GM12891 (cell line): ENCODE measurements at regions not wholly inside any gene's neighbourhood (a gene's known extent, or its start where the extent isn't known, plus 50 kb on each side); places are given as distances from the start of the nearest gene placed in this dataset.

Experiments used
- DNase-seq: peaks from one replicate; pipeline ENCODE4 v3.0.0; 2011; ENCODE audit warnings: low spot score; ENCODE audit not compliant: insufficient read length
- FAIRE-seq: peaks from 2 replicates; lab custom pipeline; 2011; peaks lifted over from hg19 to GRCh38; lab: Jason Lieb, UNC
- PAX5 ChIP-seq: IDR thresholded peaks from 2 replicates; pipeline ENCODE4 v1.6.1; 2011; ENCODE audit warnings: low read length, moderate library complexity, mild to moderate bottlenecking; ENCODE audit not compliant: insufficient read depth, severe bottlenecking
- POLR2A ChIP-seq: IDR thresholded peaks from 2 replicates; pipeline ENCODE4 v1.6.1; 2011; ENCODE audit warnings: low read depth, low read length, control low read depth
- POLR2AphosphoS5 ChIP-seq: IDR thresholded peaks from 2 replicates; pipeline ENCODE4 v1.6.1; 2011; ENCODE audit warnings: low read depth, low read length, control low read depth
- POU2F2 ChIP-seq: IDR thresholded peaks from 2 replicates; pipeline ENCODE4 v1.6.1; 2011; ENCODE audit warnings: low read depth, mild to moderate bottlenecking, control low read depth, low read length, moderate library complexity
- SPI1 ChIP-seq: IDR thresholded peaks from 2 replicates; pipeline ENCODE4 v1.6.1; 2011; ENCODE audit warnings: low read depth, low read length, control low read depth
- TAF1 ChIP-seq: IDR thresholded peaks from 2 replicates; pipeline ENCODE4 v1.6.1; 2011; ENCODE audit warnings: low read depth, low read length, control low read depth

- DNase-seq (no peak), FAIRE-seq (no peak)
- TF ChIP-seq TAF1 (no peak), POLR2AphosphoS5 (no peak)
Observed at GRCh38 chr11:79890272-79890671, 449.4 kb upstream of the TENM4 start.

GRCh38 chr11:79864882-79865281 is 424.1 kb upstream of the TENM4 start:
- FAIRE-seq (no peak), DNase-seq (no peak)

GRCh38 chr11:79860336-79860735 is 419.5 kb upstream of the TENM4 start:
- DNase-seq = no peak
- FAIRE-seq = no peak
- TF ChIP-seq TAF1 (no peak), POLR2A (no peak), SPI1 (no peak), PAX5 (no peak)

More at GRCh38 chr11:79864882-79865281, 424.1 kb upstream of the TENM4 start:
- TF ChIP-seq TAF1 (no peak), SPI1 (no peak), PAX5 (no peak), POLR2A (no peak), POU2F2 (no peak), POLR2AphosphoS5 (no peak)

GRCh38 chr11:79857377-79858214 is 416.8 kb upstream of the TENM4 start:
- no peak for TF ChIP-seq TAF1
- TF ChIP-seq POLR2A = no peak
- TF ChIP-seq SPI1 = no peak
- TF ChIP-seq PAX5 = no peak
- no peak for TF ChIP-seq POLR2AphosphoS5
- DNase-seq = no peak
- FAIRE-seq = no peak

- DNase-seq (no peak), FAIRE-seq (no peak)
- TF ChIP-seq TAF1 (no peak), PAX5 (no peak), SPI1 (no peak), POLR2AphosphoS5 (no peak), POU2F2 (no peak), POLR2A (no peak)
Observed at GRCh38 chr11:79852176-79852575, 411.3 kb upstream of the TENM4 start.

GRCh38 chr11:79845002-79845709 is 404.3 kb upstream of the TENM4 start:
- TF ChIP-seq POLR2AphosphoS5 (no peak), POU2F2 (no peak)
- FAIRE-seq = no peak

GRCh38 chr11:79834015-79834414 is 393.2 kb upstream of the TENM4 start:
- DNase-seq = no peak
- FAIRE-seq = no peak
- TF ChIP-seq POLR2AphosphoS5 = no peak
- TF ChIP-seq SPI1 = no peak
- no peak for TF ChIP-seq POU2F2
- TF ChIP-seq TAF1 = no peak
- no peak for TF ChIP-seq POLR2A
- no peak for TF ChIP-seq PAX5

More at GRCh38 chr11:79845002-79845709, 404.3 kb upstream of the TENM4 start:
- no peak for DNase-seq

- no peak for TF ChIP-seq POLR2AphosphoS5
- TF ChIP-seq POU2F2 = no peak
- TF ChIP-seq PAX5 = no peak
- no peak for TF ChIP-seq SPI1
- TF ChIP-seq TAF1 = no peak
- TF ChIP-seq POLR2A = no peak
- FAIRE-seq (peak; percentile 9), DNase-seq (no peak)
Observed at GRCh38 chr11:79830446-79830845, 389.6 kb upstream of the TENM4 start.

GRCh38 chr11:79829891-79830290 is 389.1 kb upstream of the TENM4 start:
- no peak for FAIRE-seq
- no peak for TF ChIP-seq SPI1
- no peak for TF ChIP-seq POLR2AphosphoS5
- no peak for TF ChIP-seq POU2F2
- TF ChIP-seq TAF1 = no peak
- TF ChIP-seq PAX5 = no peak
- no peak for TF ChIP-seq POLR2A
- no peak for DNase-seq

- no peak for DNase-seq
- TF ChIP-seq SPI1 (no peak), POLR2AphosphoS5 (no peak), TAF1 (no peak), POLR2A (no peak), POU2F2 (no peak), PAX5 (no peak)
- no peak for FAIRE-seq
Observed at GRCh38 chr11:79822766-79823165, 381.9 kb upstream of the TENM4 start.
